GM18520 (cell line): ENCODE measurements at regions not wholly inside any gene's neighbourhood (a gene's known extent, or its start where the extent isn't known, plus 50 kb on each side); places are given as distances from the start of the nearest gene placed in this dataset.

Experiments used
- ATAC-seq: cut with Tn5 transposase; IDR thresholded peaks from one replicate; pipeline ENCODE4 v1.9.1; 2021; ENCODE audit not compliant: unreplicated experiment

- ATAC-seq, result no peak
Observed at GRCh38 chr15:39167164-39168058, 413.5 kb upstream of the THBS1 start.

GRCh38 chr15:39171944-39172368 is 408.9 kb upstream of the THBS1 start:
- ATAC-seq, result no peak

GRCh38 chr15:39172380-39173281 is 408.2 kb upstream of the THBS1 start:
- no peak for ATAC-seq

- no peak for ATAC-seq
Observed at GRCh38 chr15:39173426-39173825, 407.5 kb upstream of the THBS1 start.

GRCh38 chr15:39174332-39174731 is 406.5 kb upstream of the THBS1 start:
- no peak for ATAC-seq

- no peak for ATAC-seq
Observed at GRCh38 chr15:39176030-39176429, 404.8 kb upstream of the THBS1 start.

- no peak for ATAC-seq
Observed at GRCh38 chr15:39177561-39177960, 403.3 kb upstream of the THBS1 start.

- no peak for ATAC-seq
Observed at GRCh38 chr15:39180030-39180429, 400.8 kb upstream of the THBS1 start.

- no peak for ATAC-seq
Observed at GRCh38 chr15:39180483-39180933, 400.4 kb upstream of the THBS1 start.

- no peak for ATAC-seq
Observed at GRCh38 chr15:39181056-39181747, 399.7 kb upstream of the THBS1 start.

- no peak for ATAC-seq
Observed at GRCh38 chr15:39181940-39182339, 398.9 kb upstream of the THBS1 start.

GRCh38 chr15:39183164-39183881 is 397.6 kb upstream of the THBS1 start:
- ATAC-seq, result no peak

- no peak for ATAC-seq
Observed at GRCh38 chr15:39184701-39185390, 396.0 kb upstream of the THBS1 start.

- ATAC-seq, result no peak
Observed at GRCh38 chr15:39188314-39188713, 392.6 kb upstream of the THBS1 start.

GRCh38 chr15:39188930-39189329 is 391.9 kb upstream of the THBS1 start:
- no peak for ATAC-seq

- ATAC-seq, result no peak
Observed at GRCh38 chr15:39191871-39192291, 389.0 kb upstream of the THBS1 start.

- ATAC-seq, result no peak
Observed at GRCh38 chr15:39192351-39192750, 388.5 kb upstream of the THBS1 start.

GRCh38 chr15:39192979-39193560 is 387.8 kb upstream of the THBS1 start:
- ATAC-seq, result no peak

GRCh38 chr15:39193611-39194010 is 387.3 kb upstream of the THBS1 start:
- ATAC-seq, result no peak
